Inferior parietal cortex (tissue), 1 donor: ENCODE measurements at regions not wholly inside any gene's neighbourhood (a gene's known extent, or its start where the extent isn't known, plus 50 kb on each side); places are given as distances from the start of the nearest gene placed in this dataset.

Experiments used
- DNase-seq: peaks from one replicate; pipeline ENCODE4 v3.0.0-alpha.2; 2016; ENCODE audit errors: extremely low spot score

- no peak for DNase-seq
Measured at GRCh38 chr4:173703021-173703420, 173.0 kb upstream of the HAND2 start.

DNA sequence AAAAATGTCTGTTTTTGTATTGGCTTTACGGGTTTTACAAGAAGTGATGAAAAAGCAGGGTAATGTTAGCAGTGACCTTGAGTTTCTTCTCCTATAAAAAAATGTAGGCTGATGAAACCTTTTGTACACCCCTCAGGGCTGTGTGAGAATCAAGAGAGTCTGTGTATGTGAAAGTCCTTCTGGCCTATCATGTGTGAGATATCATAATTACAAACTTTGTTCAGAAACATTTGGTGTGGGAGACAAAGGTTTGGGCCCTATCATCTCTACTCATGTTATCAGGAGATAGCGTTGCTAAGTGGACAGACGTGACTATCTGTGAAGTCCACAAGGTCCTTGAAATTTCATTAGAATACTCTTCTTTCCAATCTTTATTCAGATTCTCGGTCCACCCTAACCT lies 170.6 kb upstream of the HAND2 start:
- no peak for DNase-seq

DNA sequence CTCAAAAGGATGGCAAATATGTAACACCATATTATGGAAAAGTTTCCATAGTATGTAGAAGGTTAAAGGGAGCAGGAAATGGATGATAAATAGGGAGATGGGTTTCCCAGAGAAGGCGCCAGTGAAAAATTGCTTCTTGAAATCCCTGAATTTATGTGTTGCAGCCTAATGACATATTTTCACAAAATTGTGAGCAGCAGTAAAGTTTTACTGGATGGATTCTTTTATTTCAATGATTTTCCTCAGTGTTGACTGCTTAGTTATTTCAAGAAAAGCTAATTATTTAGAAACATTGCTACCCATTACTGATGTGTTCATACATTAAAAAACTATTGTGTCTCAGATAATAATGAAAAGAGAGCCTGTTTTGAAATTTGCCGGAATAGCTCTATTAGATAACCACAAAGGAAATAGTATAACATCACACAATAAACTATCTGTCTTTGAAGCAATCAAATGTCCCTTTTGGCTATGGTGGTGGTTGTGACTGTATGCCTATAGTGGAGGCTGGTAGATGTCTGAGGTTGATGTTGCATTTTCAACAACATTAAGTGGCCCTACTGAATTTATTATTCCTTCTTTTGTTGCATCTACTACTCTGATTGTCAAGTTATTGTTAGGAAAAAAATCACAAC lies 169.9 kb upstream of the HAND2 start:
- DNase-seq: no peak

DNA sequence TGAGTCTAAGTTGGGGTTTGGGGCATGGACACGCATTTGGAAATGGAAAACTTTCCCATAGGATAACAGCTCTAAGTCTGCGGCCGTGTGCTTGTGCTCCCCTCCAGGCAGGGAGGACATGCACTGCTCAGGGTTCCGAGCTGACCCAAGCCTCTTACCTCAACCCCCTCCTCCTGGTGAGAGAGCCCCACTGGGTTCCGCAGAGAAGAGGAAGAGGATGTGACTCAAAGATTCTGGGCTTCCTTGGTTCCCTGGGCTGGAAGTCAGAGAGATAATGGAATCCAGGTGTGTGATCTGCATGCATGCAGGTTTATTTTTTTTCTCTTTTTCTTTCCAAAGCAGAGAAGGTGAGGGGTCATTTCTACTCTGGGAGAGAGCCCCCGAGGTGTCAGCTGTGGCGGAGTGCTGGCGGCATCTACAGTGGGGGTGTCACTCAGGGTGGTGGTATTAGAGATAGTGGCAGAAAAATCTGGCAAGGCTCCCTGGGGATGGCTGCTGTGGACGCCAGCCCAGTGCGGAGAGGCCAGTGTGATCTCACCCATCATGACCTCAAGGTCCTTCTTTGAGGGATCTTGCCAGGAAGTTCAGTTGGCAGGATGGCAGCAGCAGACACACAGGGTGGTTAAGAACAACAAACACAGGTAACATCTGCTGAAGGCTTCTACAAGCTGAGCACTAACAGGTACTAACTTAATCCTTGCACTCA lies 168.7 kb upstream of the HAND2 start:
- DNase-seq: no peak

- DNase-seq: no peak
Measured at GRCh38 chr4:173697840-173698239, 167.8 kb upstream of the HAND2 start.

DNA sequence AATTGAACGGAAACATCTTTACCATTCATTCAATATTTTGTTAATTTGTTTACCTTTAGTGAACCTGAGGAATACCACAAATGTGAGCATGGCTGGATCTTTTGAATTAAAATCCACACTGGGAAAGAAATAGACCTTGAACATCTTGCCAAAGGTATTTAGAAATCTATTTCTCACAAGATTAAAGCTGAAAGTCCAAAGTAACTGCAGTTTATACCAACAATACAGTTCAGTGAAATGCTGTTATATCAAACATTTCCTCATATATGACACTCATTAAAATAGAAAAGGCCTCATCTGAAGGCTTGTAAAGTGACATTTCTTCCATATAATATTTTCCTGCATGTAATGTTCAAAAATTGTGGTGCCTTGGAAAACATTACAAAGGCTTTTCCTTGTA lies 166.5 kb upstream of the HAND2 start:
- no peak for DNase-seq

GRCh38 chr4:173696011-173696410 lies 166.0 kb upstream of the HAND2 start:
- DNase-seq: no peak

DNA sequence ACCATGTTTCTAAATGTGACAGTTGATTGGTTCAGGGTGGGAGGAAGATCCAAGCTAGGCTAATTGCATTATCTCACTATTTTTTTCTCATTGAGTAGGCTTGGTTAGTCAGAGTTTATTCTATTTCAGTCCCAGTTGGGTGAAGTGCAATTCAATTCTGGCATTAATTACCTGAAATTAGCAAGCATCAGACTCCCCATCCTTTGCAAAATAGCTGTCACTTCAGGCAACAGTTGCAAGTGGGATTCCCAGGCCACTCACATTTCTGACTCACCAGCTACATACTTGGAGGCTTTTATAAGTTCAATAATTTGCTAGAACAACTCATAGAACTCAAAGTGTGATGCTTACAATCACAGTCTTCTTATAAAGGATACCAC lies 155.8 kb upstream of the HAND2 start:
- DNase-seq: no peak

GRCh38 chr4:173685165-173685830 lies 155.3 kb upstream of the HAND2 start:
- DNase-seq: no peak

DNA sequence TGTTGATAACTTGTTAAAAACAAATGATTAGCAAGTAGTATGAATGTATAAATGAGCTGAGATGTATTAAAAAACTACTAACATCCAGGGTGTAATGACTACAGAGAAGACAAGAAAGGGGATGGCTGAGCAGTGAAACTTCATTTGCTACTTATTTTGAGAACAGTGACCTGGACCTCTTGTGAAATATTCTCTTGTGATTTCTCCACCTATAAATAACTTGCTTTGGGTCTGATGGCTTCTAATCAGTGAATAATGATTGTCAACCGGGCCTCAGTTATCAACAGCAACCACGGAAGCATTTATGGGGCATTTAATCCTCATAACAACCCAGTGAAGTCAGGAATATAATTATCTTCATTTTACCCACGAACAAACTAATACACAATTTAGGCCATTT lies 154.2 kb upstream of the HAND2 start:
- DNase-seq: no peak

GRCh38 chr4:173682609-173683008 lies 152.6 kb upstream of the HAND2 start:
- no peak for DNase-seq

DNA sequence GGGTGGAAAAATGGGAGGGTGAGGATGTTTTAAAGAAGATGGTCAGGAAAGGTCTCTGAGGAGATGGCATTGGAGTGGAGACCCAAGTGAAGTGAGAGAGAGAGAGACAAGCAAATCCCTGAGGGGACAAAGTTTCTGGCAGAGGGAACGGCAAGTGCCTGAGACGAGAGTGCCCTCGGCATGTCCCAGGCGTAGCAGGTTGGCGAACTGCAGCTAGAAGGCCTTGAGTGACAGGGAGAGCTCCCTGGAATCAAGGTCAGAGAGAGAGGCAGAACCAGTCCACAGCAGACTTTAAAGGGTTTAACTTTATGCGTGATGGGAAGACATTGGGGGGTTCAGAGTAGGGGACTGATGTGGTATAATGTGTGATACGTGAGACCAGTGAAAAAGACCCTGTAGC lies 150.2 kb upstream of the HAND2 start:
- DNase-seq: no peak

DNA sequence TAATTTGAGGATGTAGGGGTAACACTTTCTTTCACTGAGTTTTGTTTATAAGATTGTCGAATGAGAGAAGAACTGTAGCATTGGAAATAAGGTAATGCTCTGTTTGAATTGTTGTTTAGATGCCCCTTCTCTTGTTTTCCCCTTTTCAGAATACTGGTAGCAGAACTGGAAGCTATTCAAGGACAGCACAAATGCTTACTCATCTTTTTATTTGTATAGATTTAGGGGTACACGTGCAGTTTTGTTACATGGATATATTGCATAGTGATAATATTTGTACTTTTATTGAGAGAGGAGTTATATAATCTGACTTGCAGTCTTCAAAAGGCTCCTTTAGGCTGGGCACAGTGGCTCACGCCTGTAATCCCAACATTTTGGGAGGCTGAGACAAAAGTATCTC lies 145.4 kb upstream of the HAND2 start:
- DNase-seq: no peak

- DNase-seq: no peak
Measured at GRCh38 chr4:173669460-173670179, 139.6 kb upstream of the HAND2 start.

DNA sequence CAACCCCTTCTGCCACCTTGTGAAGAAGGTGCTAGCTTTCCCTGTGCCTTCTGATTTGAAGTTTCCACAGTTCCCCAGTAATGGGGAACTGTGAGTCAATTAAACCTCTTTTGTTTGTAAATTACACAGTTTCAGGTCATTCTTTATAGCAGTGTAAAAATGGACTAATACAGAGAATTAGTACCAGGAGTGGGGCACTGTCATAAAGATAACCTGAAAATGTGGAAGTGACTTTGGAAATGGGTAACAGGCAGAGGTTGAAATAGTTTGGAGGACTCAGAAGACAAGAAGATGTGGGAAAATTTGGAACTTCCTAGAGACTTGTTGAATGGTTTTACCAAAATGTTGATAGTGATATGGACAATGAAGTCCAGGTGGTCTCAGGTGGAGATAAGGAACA lies 131.0 kb upstream of the HAND2 start:
- DNase-seq: no peak

- DNase-seq: no peak
Measured at GRCh38 chr4:173656898-173657297, 126.9 kb upstream of the HAND2 start.

DNA sequence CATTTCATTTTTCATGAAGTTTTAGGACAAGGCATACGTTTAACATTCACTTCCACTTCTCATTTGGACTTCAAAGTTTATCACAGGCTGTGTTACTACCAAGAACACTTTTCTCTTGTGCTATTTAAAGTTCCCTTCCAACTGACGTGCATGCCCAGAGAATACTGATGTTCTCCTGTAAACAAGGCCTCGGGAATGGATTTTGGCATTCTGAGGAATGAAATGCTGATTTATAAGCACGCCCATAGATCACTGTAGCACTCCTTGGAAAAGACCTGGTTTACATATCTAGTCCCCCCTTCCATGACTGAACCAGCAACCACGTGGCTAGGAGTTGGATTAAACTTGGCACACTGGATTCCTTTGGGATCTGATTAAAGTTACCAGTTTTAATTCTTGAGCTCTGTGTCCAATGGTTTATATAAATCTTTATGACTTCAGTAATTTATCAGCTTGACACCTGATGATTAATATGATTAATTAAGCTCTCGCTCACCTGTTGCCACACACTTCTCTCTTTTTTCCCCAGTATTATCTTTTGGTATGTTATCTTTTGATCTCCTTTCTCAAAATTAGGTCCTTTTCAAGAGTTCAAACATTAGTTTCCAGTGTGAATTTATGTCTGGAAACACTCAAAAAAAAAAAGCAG lies 122.4 kb upstream of the HAND2 start:
- DNase-seq: no peak

- DNase-seq: no peak
Measured at GRCh38 chr4:173651651-173652282, 121.7 kb upstream of the HAND2 start.

DNA sequence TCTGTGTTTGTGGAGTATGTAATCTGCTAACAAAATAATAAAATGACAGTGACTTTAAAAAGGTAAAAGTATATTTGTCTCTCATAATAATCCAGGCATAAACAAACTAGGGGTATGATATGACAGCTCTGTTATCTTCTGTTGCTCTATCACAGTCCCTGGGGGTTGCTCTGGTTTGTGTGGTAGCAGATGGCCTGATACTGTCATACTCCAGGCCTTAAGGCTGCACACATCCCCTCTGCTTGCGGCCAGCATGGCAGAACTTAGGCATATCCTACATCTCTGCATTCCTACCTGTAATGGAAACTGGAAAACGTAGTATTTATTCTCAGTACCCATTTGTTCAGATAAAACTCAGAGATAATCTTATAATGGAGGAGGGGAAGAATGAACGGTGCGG lies 117.9 kb upstream of the HAND2 start:
- DNase-seq: no peak

GRCh38 chr4:173642509-173642908 lies 112.5 kb upstream of the HAND2 start:
- no peak for DNase-seq

GRCh38 chr4:173635395-173635794 lies 105.4 kb upstream of the HAND2 start:
- DNase-seq: no peak

GRCh38 chr4:173626277-173626676 lies 96.2 kb upstream of the HAND2 start:
- no peak for DNase-seq
